ENCODE measurements at regions not wholly inside any gene's neighbourhood (a gene's known extent, or its start where the extent isn't known, plus 50 kb on each side); places are given as distances from the start of the nearest gene placed in this dataset.

DNA sequence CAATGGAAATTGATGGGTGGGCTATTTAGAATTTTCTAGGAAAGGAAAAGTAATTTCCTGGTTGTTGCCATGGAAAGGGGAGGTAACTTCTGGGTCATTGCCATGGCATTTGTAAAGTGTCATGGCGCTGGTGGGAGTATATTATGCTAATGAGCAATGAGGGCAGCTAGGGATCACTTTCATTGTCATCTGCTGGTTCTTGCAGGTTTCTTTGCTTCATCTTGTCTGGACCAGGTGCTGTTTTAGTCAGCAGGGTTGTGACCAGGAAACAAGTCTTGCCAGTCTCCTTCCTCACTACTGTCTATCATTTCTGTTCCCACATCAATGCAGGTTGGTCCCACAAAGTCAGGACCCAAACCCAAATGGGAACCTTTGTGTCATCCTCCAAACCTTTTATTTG lies 237.6 kb upstream of the C11orf87 start:
- no peak for DNase-seq

DNA sequence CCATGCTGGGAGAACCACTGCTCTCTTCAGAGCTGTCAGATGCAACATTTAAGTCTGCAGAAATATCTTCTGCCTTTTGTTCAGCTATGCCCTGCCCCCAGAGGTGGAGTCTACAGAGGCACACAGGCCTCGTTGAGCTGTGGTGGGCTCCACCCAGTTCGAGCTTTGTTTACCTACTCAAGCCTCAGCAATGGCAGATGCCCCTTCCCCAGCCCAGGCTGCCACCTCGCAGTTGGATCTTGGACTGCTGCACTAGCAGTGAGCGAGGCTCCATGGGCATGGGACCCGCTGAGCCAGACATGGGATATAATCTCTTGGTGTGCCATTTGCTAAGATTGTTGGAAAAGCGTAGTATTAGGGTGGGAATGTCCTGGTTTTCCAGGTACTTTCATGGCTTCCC lies 229.1 kb upstream of the C11orf87 start:
- DNase-seq = no peak

DNA sequence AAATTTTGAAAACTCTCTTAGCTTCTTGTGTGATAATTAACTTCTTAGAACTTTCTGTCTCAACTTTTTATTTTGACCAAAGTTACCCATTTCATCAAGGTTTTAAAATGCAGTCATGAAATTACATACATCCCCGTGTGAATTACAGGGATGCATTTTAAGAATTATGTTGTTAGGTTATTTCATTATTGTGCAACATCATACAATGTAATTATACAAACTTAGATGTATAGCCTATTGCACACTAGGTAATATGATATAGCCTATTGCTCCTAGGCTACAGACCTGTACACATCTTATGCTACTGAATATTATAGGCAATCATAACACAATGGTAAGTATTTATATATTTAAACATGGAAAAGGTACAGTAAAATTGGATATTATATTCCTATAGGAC lies 228.1 kb upstream of the C11orf87 start:
- no peak for DNase-seq

DNA sequence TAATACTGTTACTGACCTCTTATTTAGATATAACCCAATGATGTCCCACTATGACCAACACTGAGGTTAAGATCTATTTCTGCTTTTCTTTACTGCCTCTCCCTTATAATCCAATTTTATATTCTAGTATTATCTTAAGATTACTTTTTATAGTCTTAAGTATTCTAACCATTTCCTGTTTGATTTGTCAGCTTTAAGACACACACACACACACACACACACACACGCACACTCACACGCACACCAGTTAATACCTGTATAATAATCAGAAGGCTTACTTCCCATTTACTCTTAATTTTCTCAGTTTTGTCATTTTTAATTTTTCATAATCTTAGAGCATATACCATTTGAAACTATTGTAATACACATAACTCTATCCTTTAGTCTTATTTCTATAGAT lies 226.0 kb upstream of the C11orf87 start:
- DNase-seq = no peak

DNA sequence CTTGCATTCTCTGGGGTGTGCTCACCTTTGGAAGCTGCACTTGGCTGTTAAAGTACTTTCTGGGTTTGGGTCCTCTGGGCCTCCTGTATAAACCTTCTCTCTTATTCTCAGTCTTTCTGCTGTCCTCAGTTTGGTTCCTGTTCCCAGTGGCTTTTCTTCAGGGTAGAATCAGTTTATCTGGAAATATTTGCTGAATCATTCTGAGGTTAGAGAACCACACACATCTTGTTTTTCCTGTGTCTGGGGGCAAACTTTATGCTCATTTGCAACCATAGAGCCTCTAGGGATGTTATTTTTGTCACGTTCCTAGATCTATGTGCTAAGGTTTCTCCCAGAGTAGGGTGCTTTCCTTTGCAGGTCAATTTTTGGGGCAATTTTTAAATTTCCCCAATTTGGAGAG lies 224.3 kb upstream of the C11orf87 start:
- DNase-seq = no peak

DNA sequence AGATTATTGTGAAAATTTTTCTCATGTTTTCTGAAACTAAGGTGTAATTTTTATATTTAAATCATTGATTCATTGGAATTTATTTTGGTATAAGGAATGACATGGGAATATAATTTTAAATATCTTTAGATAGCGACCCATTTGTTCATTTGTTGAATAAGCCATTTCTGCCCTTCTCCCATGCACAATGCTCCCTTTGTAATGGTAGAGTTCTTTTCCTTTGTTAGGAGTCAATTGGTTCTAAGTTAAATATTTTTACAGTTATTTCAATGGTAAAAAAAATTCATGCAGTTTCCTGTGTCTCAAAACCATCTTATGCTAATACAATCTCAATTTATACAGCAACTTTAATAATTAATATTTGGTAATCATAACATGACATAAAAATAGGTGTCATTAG lies 218.8 kb upstream of the C11orf87 start:
- DNase-seq = no peak

DNA sequence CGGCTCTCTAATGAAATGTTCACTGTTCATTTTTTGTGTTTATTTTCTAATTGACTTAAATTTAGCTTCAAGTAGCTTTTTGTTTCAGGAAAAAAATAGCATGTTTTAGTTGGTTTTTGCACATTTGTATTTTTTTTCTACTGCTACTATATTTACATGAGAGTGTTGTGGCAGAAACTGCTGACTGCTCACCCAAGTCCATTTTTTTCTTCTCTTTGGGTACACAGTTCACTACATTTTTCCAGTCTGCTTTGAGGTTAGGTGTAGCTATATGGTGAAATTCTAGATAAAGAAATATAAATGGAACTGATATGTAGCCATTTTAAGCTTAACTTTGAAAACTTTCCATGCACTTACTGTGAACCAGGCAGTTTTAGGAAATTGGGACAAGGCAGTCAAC lies 216.7 kb upstream of the C11orf87 start:
- DNase-seq = no peak

DNA sequence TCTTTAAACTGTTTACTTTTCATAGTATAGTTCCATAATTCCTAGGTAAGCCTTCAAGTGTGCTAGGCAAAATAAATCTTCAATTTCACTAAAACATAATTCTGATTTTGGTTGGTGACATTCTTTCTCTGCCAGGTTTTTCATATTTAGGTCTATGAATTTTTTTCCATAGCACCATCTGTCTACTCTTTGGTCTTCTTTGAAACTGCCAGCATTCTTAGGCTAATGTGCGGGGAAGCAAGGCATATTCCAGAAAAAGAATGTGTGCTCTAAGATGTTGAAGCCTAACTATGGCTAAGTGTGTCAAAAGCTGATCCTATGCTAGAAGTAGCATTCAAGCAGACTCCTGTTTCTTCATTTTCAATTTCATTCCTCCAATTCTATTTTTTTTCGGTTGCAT lies 213.9 kb upstream of the C11orf87 start:
- DNase-seq = no peak

DNA sequence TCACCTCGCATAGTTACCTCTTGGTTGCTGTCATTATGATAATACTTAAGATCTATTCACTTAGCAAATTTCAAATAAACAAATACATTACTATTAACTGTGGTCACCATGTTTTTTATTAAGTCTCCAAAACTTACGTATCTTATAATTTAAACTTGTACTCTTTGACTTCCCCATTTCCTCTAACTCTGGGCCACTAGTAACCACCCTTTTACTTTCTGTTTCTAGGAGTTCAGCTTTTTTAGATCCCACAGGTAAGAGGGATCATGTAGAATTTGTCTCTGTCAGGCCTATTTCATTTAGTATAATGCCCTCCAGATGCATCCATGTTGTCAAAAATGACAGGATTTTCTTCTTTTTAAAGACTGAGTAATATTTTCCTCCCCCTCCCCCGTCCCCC lies 212.4 kb upstream of the C11orf87 start:
- no peak for DNase-seq

DNA sequence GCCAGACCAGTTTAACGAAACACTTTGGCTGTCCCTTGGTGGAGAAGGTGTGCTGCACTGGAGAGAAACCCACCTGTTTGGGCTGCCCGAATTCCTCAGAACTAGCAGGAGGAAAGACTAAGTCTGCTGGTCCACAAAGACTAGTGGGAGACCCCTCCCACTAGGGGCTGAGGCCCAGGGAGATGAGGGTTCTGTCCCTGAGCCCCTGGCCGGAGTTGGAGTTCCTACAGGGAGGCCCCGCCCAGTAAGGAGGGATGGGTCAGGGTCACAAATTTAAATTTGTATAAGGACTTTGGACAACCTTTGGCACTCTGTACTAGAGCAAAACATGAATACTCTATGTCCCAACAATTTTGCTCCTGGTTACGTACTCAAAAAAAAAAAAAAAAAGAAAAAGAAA lies 200.8 kb upstream of the C11orf87 start:
- no peak for DNase-seq

DNA sequence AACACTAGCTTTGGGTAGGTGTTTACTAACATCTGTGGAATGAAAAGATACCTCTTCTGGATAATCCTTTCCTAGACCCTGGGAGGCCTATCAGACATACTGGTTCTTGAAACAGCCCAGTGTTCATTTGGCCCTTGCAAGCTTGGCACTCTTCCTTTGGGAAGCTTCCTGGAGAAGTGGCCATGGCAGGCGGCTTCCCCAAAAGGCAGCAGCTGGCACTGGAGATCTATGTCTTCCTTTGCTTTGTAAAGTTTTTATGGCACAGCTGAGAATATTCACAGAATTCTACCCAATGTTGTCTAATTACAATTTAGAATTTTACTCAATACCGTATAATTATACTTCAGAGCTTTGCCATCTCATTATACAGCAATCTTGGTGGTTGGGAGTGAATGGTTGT lies 199.2 kb upstream of the C11orf87 start:
- no peak for DNase-seq

DNA sequence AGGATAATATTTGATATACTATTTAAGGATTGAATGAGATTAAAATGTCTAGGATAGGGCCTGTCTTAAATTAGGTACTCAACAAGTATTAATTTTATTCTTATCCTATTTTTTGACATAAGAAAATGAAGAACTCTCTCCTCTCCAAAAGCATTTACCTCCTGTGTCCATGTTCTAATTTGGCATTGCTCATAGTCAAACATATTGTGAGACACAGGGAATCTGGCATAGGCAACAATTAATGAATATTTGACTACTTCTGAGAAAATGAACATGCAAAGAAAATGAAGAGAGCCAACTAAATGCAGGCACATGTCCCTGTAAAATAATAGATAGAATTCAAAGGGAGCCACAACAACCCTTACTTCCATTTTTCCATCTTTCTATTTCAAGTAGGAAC lies 198.5 kb upstream of the C11orf87 start:
- DNase-seq = no peak

DNA sequence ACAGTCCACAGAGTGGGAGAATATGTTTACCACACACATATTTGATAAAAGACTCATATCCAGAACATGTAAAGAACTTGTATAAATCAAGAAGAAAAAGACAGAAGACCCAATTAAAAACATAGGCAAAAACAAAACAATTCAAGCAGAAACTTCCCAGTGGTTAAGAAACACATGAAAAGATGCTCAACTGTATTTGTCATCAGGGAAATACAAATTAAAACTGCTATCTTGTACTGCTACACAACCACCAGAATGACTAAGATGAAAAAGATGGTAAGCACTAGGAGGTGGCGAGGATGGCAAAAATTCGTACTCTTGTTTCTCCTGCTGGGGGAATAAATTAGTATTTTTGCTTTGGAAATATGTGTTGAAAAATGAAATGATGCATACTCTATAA lies 192.3 kb upstream of the C11orf87 start:
- no peak for DNase-seq

DNA sequence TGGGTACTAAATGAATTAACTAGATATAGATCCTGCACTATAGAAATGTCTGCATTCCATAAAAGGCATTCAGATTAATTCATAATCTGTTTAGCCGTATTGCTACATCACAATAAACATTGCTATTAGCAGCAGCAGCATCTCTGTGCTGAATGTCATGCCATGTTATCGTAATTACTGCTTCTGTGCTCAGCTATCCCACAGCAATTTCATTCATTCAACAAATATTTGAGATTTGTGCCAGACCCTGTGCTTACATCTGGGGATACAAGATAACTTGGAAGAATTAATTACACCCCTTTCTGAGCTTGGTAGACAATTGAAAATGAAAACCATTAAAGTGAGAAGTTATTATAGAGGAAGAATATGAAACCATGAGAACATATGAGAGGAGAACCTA lies 185.8 kb upstream of the C11orf87 start:
- no peak for DNase-seq

DNA sequence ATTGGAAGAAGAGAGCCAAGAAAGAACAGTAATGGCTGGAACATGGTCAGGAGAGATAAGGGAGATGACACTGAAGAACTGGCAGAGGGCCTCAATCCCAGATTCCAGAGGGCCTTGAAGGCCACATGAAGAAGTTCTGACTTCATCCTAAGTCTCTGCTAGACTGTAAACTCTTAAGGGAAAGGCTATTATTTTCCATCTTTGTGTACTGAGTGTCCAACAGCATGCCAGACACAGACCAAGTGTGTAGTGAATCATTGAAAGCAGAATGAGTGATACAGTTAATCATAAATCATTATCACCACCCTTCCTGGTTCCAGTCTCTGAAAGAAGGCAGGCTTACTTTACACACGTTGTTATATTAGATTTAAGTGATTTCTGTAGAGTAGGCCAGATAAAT lies 185.3 kb upstream of the C11orf87 start:
- no peak for DNase-seq

DNA sequence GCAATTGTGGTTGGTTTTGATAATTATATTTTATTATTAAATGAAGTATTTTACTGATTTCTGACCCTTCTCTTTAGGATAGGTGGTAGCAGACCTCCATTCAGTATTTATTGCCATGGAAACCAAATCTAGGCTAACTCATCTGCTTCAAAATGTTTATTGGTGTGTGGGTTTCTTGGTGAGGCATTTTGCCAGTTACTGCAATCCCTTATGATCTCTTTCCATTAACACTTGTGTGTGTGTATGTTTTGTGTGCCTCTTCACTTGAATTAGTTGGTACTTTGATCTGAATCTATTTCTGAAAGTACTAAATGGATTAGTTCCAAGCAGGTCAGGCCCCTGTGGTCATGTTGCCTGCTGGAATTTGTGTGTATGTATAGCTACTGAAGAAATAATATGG lies 184.4 kb upstream of the C11orf87 start:
- no peak for DNase-seq

DNA sequence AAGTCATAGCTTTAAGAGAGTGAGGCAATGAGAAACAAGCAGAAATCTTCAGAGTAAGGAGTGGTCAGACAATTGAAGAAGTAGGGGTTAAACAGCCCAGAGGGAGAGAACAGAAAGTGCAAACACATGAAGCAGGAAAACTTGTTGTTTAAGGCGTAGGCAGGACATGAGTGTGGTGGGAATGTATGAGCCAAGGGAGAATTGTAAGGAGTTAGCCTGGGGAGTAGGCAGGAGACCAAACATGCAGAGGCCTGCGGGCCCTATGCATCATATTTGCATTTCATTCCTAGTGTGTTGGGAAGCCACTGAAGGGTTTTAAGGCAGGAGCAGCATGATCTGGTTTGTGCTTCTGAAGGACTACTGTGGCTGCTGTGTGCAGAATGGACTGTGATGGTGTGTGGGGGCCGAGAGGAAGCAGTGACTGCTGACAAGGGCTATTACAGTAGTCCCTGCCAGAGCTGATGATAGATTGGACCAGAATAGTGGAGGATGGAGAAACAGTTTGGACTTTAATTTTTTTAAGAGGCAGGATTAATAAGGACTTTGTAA lies 179.9 kb upstream of the C11orf87 start:
- peak; percentile 71 for DNase-seq

DNA sequence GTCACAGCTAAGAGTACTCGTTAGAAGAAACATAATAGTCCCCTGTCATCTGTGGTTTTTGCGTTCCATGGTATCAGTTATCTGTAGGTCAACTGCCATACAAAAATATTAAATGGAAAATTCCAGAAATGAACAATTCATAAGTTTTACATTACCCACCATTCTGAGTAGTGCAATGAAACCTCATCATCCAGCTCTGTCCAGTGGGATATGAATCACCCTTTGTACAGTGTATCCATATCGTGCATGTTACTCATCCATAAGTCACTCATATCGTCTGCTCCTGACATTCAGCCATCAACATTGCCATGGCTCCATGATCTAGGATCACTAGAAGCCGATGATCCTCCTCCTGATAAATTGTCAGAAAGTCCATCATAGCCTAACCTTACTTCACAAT lies 174.9 kb upstream of the C11orf87 start:
- DNase-seq = no peak

DNA sequence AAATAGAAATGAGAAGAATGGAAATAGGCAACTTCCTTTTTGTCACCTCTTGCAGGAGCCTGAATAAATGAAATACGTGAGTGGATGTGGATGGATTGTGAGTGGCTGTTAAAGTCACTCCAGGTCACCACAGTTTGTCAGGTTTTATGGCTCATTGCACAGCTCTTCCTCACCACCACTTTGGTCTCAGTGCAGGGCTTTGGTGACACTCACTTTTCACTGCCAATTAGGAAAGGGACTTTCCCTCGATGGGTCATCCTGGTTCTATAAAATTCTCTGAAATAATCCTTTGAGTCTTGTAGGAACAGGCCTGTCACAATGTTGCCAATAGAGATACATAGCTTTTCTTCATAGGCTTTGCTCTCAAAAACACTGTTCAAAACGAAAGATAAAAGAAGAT lies 172.4 kb upstream of the C11orf87 start:
- DNase-seq = no peak

DNA sequence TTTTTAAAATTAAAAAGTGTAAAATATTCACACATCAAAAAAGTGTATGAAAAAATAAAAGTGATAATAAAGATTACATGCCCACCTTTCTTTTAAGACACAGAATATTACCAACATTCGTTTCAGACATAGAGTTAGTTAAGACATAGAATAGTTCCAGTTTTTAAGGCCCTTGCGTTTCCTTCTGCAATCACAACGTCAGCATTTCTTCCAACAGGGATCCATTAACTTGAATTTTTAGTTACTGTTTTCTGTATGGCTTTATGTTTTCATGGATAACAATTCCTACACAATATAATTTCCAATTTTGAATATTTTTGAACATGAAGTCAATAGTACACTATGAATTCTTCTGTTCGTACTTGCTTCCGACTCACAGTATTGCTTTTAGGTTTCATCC lies 170.8 kb upstream of the C11orf87 start:
- no peak for DNase-seq

DNA sequence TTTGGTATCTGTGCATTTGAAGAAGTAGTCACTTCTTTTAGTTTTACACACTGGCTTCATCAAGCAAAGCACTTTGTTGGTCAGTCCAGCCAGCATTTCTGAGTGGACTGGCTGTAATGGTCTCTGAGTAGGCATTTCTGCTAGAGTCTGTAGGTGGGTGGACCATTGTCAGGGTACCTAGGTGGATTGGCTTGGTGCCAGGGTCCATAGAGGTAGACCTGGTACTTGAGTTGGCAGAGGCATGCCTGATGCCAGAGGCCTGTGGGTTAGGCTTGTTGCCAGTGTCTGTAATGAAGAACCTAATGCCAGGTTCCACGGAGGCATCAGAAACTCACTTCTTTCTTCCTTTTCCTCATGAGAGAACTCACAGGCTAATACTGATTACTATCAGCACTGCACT lies 157.9 kb upstream of the C11orf87 start:
- no peak for DNase-seq

DNA sequence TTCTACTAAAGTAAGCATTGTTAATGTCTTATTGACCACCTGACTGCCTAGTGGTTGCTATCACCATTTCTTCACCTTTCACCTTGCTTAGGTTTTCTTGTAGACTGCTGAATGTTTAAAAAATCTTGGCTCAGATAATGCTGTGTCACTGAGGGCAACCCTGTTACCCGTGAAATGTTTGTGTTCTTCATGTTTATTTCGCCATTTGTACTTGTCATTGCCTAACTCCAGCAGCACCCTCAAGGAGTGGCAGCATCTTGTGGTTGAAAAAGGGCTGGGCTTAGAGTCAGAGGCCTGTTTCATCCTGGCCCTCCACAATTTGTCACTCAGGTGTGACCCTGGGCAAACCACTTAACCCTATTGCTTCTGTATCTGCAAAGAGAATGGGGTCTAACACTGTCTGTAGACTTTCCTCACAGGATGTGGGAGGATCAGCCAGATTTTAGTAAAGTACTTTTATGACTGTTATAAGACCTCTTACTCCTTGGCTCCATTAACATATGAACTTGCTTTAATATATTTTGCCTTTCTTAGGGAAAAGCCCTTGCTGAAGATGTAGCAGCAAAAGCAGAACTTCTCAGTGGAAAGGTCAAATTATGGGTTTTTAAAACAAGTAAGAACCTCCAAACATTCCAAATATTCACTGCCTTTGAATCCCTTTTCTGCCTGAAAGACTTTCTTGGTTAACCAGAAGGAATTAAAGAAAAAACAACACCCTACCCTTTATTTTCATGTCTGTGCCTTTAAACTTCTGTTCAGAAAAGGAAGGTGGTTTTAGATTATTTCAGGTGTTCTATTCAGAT lies 154.5 kb upstream of the C11orf87 start:
- no peak for DNase-seq

DNA sequence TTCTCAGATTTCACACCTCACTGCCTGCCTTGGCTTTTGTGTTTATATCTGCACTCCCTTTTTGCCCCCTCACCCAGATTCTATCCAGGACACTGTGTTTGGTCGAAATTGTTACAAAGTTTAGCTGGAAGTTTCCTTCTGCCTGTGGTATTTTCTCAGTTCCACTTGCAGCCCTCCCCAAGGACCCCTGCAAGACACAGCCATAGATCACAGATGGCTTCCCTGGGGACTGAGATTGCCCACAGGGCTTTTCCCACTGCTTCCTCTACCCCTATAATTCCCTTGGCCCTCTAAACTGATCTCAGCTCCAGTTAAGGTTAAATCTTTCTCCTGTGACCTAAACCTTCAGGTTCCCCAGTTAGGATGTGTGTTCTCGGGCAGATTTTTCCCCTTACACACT lies 146.1 kb upstream of the C11orf87 start:
- no peak for DNase-seq

DNA sequence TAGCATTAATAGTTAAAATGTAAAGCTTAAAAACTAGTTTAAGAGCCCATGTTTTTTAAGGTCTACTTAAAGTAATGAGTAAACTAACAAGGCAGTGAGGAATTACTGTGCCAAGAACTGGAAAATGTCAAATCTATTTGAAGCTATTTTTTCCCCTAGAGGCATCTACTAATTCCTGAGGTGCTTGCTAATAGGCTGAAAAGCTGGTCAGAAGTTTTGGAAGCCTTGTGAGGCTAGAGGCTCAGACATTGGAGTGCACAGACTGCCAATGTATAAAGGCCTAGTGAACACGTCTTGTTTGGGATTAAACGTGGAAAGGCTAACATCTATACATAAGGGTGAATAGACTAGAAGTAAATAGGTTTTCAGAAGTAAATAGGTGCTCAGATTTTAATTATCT lies 136.5 kb upstream of the C11orf87 start:
- no peak for DNase-seq

DNA sequence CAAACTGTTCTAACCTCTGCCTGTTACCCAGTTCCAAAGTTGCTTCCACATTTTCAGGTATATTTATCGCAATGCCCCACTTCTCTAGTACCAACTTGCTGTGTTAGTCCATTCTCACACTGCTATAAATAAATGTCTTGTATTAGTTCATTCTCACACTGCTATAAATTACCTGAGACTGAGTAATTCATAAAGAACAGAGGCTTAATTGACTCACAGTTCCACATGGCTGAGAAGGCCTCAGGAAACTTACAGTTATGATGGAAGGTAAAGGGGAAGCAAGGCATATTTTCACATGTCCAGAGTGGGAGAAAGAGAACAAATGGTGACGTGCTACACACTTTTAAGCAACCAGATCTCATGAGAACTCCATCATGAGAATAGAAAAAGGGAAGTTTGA lies 130.4 kb upstream of the C11orf87 start:
- DNase-seq = no peak
